K562 (cell line): ENCODE measurements at regions not wholly inside any gene's neighbourhood (a gene's known extent, or its start where the extent isn't known, plus 50 kb on each side); places are given as distances from the start of the nearest gene placed in this dataset.

Source experiments
- RAD21 ChIP-seq, 2 experiments: fragments of 250-450 bp in 1 of 2; fragments of 450-650 bp in 1 of 2; sonication (Bioruptor Pico) in 1 of 2; formaldehyde crosslinking in 1 of 2; IDR thresholded peaks in 1 of 2; conservative IDR thresholded peaks in 1 of 2; 2 replicates each; pipeline versions ENCODE4 v1.4.0 to v1.8.0; 2020 to 2022; ENCODE audit warnings: mild to moderate bottlenecking in 2 of 2, moderate library complexity in 1 of 2
- SIN3A ChIP-seq, 2 experiments: fragments of 150-350 bp in 1 of 2; IDR thresholded peaks; 2 replicates each; pipeline ENCODE4 v1.6.1; 2011 to 2016; ENCODE audit warnings: borderline replicate concordance in 2 of 2, low read depth in 2 of 2, low read length in 2 of 2, mild to moderate bottlenecking in 2 of 2, moderate library complexity in 2 of 2; ENCODE audit not compliant: control insufficient read depth in 1 of 2

DNA sequence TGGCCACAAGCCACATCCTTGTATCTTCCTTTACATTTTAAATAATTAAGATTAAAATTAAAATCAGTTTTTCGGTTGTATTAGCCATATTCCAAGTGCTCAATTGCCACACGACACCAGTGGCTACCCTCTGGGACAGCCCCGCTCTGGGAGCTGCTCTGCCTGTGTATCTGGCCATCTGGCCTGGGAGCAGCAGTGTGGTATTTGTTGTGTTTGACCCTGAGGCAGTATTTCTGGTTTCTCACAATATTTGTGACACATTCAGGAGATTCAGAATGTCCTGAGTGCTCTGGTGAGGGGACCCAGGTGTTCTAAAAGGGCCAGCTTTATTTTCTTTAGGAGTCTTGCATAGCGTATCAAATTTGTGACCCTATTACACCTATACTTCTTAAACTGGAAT lies 179.0 kb downstream of the SUCLA2 start:
- no peak for TF ChIP-seq RAD21 (CRISPR knock-in tag; conservative IDR thresholded peaks at IDR 0.05 in 1 of 2, IDR thresholded peaks at IDR 0.05 in 1 of 2)
- TF ChIP-seq SIN3A (IDR thresholded peaks at IDR 0.05; ENCODE audit: borderline replicate concordance in 2 of 2, control insufficient read depth in 1 of 2, low read depth in 2 of 2, low read length in 2 of 2), result no peak
